Hepatocyte (in vitro differentiated cells): ENCODE measurements at regions not wholly inside any gene's neighbourhood (a gene's known extent, or its start where the extent isn't known, plus 50 kb on each side); places are given as distances from the start of the nearest gene placed in this dataset.

ENCODE experiments used
- DNase-seq: peaks from one replicate; pipeline ENCODE4 v3.0.0-alpha.2; 2016; ENCODE audit warnings: low spot score
- H2AFZ ChIP-seq: fragments of 200-600 bp; sonication (generic); 2 replicates; pipeline ENCODE4 v1.6.0; 2016; ENCODE audit warnings: antibody characterized with exemption, mild to moderate bottlenecking
- H3K27ac ChIP-seq: fragments of 200-600 bp; sonication (generic); 2 replicates; pipeline ENCODE4 v1.5.1; 2016; ENCODE audit warnings: mild to moderate bottlenecking
- H3K27me3 ChIP-seq: fragments of 200-600 bp; sonication (generic); 2 replicates; pipeline ENCODE4 v1.6.1; 2016
- H3K36me3 ChIP-seq: fragments of 200-600 bp; sonication (generic); replicated peaks from 2 replicates; pipeline ENCODE4 v1.5.1; 2016; ENCODE audit warnings: low read depth; ENCODE audit not compliant: insufficient read depth
- H3K4me1 ChIP-seq: fragments of 200-600 bp; sonication (generic); 2 replicates; pipeline ENCODE4 v1.5.1; 2016; ENCODE audit warnings: mild to moderate bottlenecking, moderate library complexity; ENCODE audit not compliant: insufficient read depth
- H3K4me2 ChIP-seq: fragments of 200-600 bp; sonication (generic); 2 replicates; pipeline ENCODE4 v1.6.0; 2016
- H3K4me3 ChIP-seq: fragments of 200-600 bp; sonication (generic); 2 replicates; pipeline ENCODE4 v1.5.1; 2016; ENCODE audit warnings: mild to moderate bottlenecking
- H3K79me2 ChIP-seq: fragments of 200-600 bp; sonication (generic); 2 replicates; pipeline ENCODE4 v1.6.0; 2017; ENCODE audit warnings: mild to moderate bottlenecking
- H3K9me2 ChIP-seq: fragments of 200-600 bp; sonication (generic); replicated peaks from 2 replicates; pipeline ENCODE4 v1.6.0; 2017; ENCODE audit warnings: mild to moderate bottlenecking; ENCODE audit not compliant: insufficient read depth
- H3K9me3 ChIP-seq: fragments of 200-600 bp; sonication (generic); 2 replicates; pipeline ENCODE4 v1.5.1; 2016; ENCODE audit warnings: low read depth, mild to moderate bottlenecking
- H4K20me1 ChIP-seq: fragments of 200-600 bp; sonication (generic); 2 replicates; pipeline ENCODE4 v1.6.0; 2016; ENCODE audit warnings: mild to moderate bottlenecking; ENCODE audit not compliant: insufficient read depth, poor library complexity, severe bottlenecking
- EZH2 ChIP-seq: fragments of 200-600 bp; sonication (generic); IDR thresholded peaks from 2 replicates; pipeline ENCODE4 v1.6.1; 2016; ENCODE audit warnings: antibody characterized with exemption, mild to moderate bottlenecking, borderline replicate concordance
- EZH2phosphoT487 ChIP-seq: fragments of 200-600 bp; sonication (generic); IDR thresholded peaks from one replicate; pipeline ENCODE4 v1.6.1; 2018; ENCODE audit warnings: antibody characterized with exemption, mild to moderate bottlenecking, low read depth, moderate library complexity; ENCODE audit not compliant: unreplicated experiment, severe bottlenecking
- WGBS: methylation state at CpG from one replicate; pipeline ENCODE4 v1.1.6; 2016; ENCODE audit warnings: low lambda C conversion rate; ENCODE audit errors: missing lambda C conversion rate; 5-methylcytosine and 5-hydroxymethylcytosine counted together
- TF ChIP-seq, protein P1 (sequence below): fragments of 200-600 bp; sonication (generic); IDR thresholded peaks from 2 replicates; pipeline ENCODE4 v1.5.1; 2016; ENCODE audit warnings: antibody characterized with exemption, mild to moderate bottlenecking; ENCODE audit not compliant: poor library complexity

DNA sequence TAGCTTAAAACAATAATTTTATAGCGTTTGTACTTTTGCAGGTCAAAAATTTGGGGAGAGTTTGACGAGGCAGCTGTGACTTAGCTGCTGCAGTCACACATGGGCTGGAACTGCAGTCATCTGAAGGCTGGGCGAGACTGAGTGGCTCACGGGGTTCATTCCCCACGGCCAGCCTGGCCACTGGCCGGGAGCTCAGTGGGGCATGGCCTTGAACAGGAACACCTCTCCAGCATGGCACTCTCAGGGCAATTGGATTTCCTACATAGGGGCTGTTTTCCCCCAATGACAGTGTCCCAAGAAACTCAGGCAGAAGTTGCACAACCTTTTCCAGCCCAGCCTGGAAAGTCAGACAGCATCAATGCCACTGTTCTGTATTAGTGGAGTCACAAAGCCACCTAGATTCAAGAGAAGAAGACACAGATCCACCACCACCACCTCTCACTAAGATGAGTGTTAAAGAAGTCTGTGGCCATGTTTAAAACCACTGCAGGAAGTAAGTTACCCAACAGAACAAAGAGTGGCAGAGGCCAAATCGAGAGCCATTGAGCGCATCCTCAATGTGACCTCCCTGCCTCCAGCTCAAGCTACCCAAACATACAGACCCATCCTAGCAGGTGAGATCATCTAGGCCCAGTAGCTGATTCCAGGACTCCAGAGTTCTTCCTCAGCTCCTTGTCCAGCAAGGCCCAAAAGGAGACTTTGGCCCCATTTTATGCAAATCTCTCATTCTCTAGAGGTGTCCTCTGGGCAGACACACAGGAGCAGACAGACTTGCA lies 618.7 kb upstream of the CADM1 start:
- Histone ChIP-seq H3K27ac (no peak overlapping the region), H3K9me2 (no peaks in the 10 kb centered on the region), H3K9me3 (no peaks in the 10 kb centered on the region), H3K4me1 (no peaks in the 10 kb centered on the region), H3K27me3 (no peaks in the 10 kb centered on the region), H4K20me1 (no peaks in the 10 kb centered on the region), H3K79me2 (no peaks in the 10 kb centered on the region), H3K4me2 (no peak overlapping the region), H3K36me3 (no peaks in the 10 kb centered on the region), H2AFZ (no peak overlapping the region), H3K4me3 (no peak overlapping the region)
- DNase-seq = no peak
- WGBS = 94% methylated on average over 8 of the region's 8 CpGs
- TF ChIP-seq EZH2phosphoT487 (no peak), EZH2 (no peak)
- TF ChIP-seq, protein P1, sequence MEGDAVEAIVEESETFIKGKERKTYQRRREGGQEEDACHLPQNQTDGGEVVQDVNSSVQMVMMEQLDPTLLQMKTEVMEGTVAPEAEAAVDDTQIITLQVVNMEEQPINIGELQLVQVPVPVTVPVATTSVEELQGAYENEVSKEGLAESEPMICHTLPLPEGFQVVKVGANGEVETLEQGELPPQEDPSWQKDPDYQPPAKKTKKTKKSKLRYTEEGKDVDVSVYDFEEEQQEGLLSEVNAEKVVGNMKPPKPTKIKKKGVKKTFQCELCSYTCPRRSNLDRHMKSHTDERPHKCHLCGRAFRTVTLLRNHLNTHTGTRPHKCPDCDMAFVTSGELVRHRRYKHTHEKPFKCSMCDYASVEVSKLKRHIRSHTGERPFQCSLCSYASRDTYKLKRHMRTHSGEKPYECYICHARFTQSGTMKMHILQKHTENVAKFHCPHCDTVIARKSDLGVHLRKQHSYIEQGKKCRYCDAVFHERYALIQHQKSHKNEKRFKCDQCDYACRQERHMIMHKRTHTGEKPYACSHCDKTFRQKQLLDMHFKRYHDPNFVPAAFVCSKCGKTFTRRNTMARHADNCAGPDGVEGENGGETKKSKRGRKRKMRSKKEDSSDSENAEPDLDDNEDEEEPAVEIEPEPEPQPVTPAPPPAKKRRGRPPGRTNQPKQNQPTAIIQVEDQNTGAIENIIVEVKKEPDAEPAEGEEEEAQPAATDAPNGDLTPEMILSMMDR = no peak

DNA sequence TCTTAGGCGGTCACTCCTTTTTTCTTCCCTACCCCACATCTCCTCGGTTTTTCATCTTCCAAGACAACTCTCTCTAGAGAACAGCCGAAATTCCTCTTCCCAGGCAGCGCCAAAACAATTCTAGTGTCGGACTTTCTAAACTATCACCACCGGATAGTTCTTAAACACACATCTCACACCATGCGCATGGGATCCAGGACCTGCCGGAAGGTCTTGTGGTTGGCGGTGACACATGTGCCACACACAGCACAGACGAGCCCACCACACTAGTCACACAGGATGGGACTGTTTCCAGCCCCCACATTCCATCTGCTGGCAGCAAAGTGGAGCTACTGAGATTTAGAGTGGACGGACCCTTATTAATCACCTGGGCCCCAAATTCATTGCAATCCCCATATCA lies 614.9 kb upstream of the CADM1 start:
- no peaks in the 10 kb centered on the region for H3K4me1 ChIP-seq
- WGBS = 93% methylated on average over 11 of the region's 11 CpGs
- H3K9me3 ChIP-seq = no peaks in the 10 kb centered on the region
- H3K27me3 ChIP-seq = no peaks in the 10 kb centered on the region
- no peak overlapping the region for H3K27ac ChIP-seq
- H3K79me2 ChIP-seq = no peaks in the 10 kb centered on the region
- no peak overlapping the region for H3K4me2 ChIP-seq
- no peaks in the 10 kb centered on the region for H3K9me2 ChIP-seq
- H2AFZ ChIP-seq = no peak overlapping the region
- TF ChIP-seq, protein P1 = no peak
- TF ChIP-seq EZH2 (no peak), EZH2phosphoT487 (no peak)
- H4K20me1 ChIP-seq = no peaks in the 10 kb centered on the region
- DNase-seq = no peak
- no peak overlapping the region for H3K4me3 ChIP-seq
- H3K36me3 ChIP-seq = no peaks in the 10 kb centered on the region

DNA sequence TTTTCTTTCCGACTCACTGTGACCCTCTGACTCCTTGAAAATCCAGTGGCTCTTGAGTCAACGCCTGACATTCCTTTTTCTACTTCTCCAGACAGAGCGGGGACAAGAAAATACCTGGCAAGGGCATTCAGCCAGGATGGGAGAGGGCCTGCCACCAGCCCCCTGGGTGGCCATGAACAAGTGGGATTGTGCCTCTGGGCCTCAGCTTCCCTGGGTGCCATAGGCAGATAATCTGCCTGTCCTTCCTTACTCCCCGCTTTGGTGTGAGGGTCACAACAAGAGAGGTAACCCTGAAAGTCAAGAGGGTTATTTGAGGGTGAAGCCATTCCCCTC lies 613.9 kb upstream of the CADM1 start:
- Histone ChIP-seq H3K27ac (no peak overlapping the region), H3K27me3 (no peaks in the 10 kb centered on the region), H3K9me2 (no peaks in the 10 kb centered on the region), H3K4me2 (no peak overlapping the region), H3K4me3 (no peak overlapping the region), H3K79me2 (no peaks in the 10 kb centered on the region), H3K4me1 (no peaks in the 10 kb centered on the region), H3K36me3 (no peaks in the 10 kb centered on the region), H3K9me3 (no peaks in the 10 kb centered on the region), H4K20me1 (no peaks in the 10 kb centered on the region), H2AFZ (no peak overlapping the region)
- WGBS = 91% methylated on average over 4 of the region's 4 CpGs
- no peak for DNase-seq
- TF ChIP-seq, protein P1 = no peak
